ENCODE measurements at regions not wholly inside any gene's neighbourhood (a gene's known extent, or its start where the extent isn't known, plus 50 kb on each side); places are given as distances from the start of the nearest gene placed in this dataset.

- DNase-seq (ENCODE audit: low read depth, low spot score): no peak
Measured at GRCh38 chr16:79981814-79982213, 381.3 kb upstream of the MAF start.

- DNase-seq (ENCODE audit: low read depth, low spot score): no peak
Measured at GRCh38 chr16:79980650-79981521, 380.3 kb upstream of the MAF start.

GRCh38 chr16:79977940-79978836 lies 377.7 kb upstream of the MAF start:
- no peak for DNase-seq (ENCODE audit: low read depth, low spot score)

- no peak for DNase-seq (ENCODE audit: low read depth, low spot score)
Measured at GRCh38 chr16:79973320-79973719, 372.8 kb upstream of the MAF start.

GRCh38 chr16:79972053-79972704 lies 371.6 kb upstream of the MAF start:
- no peak for DNase-seq (ENCODE audit: low read depth, low spot score)

- no peak for DNase-seq (ENCODE audit: low read depth, low spot score)
Measured at GRCh38 chr16:79971237-79971572, 370.7 kb upstream of the MAF start.

GRCh38 chr16:79970551-79971236 lies 370.2 kb upstream of the MAF start:
- DNase-seq (ENCODE audit: low read depth, low spot score): no peak

GRCh38 chr16:79970087-79970486 lies 369.6 kb upstream of the MAF start:
- no peak for DNase-seq (ENCODE audit: low read depth, low spot score)

- no peak for DNase-seq (ENCODE audit: low read depth, low spot score)
Measured at GRCh38 chr16:79969458-79969857, 368.9 kb upstream of the MAF start.

GRCh38 chr16:79966226-79966625 lies 365.7 kb upstream of the MAF start:
- no peak for DNase-seq (ENCODE audit: low read depth, low spot score)

GRCh38 chr16:79965718-79966117 lies 365.2 kb upstream of the MAF start:
- DNase-seq (ENCODE audit: low read depth, low spot score): no peak

- no peak for DNase-seq (ENCODE audit: low read depth, low spot score)
Measured at GRCh38 chr16:79964104-79964503, 363.6 kb upstream of the MAF start.

- no peak for DNase-seq (ENCODE audit: low read depth, low spot score)
Measured at GRCh38 chr16:79962962-79963361, 362.4 kb upstream of the MAF start.

- DNase-seq (ENCODE audit: low read depth, low spot score): no peak
Measured at GRCh38 chr16:79959226-79959625, 358.7 kb upstream of the MAF start.

GRCh38 chr16:79954921-79955705 lies 354.6 kb upstream of the MAF start:
- no peak for DNase-seq (ENCODE audit: low read depth, low spot score)

GRCh38 chr16:79950932-79951719 lies 350.6 kb upstream of the MAF start:
- no peak for DNase-seq (ENCODE audit: low read depth, low spot score)

GRCh38 chr16:79949417-79949816 lies 348.9 kb upstream of the MAF start:
- DNase-seq (ENCODE audit: low read depth, low spot score): no peak

GRCh38 chr16:79947771-79948170 lies 347.2 kb upstream of the MAF start:
- no peak for DNase-seq (ENCODE audit: low read depth, low spot score)

GRCh38 chr16:79946252-79946651 lies 345.7 kb upstream of the MAF start:
- DNase-seq (ENCODE audit: low read depth, low spot score): no peak

- DNase-seq (ENCODE audit: low read depth, low spot score): no peak
Measured at GRCh38 chr16:79943736-79944135, 343.2 kb upstream of the MAF start.

Data from brain pericyte (primary cell).